LNCAP (cell line): ENCODE measurements at regions not wholly inside any gene's neighbourhood (a gene's known extent, or its start where the extent isn't known, plus 50 kb on each side); places are given as distances from the start of the nearest gene placed in this dataset.

Source experiments
- CTCF ChIP-seq: fragments of 450-650 bp; IDR thresholded peaks from 2 replicates; pipeline ENCODE4 v1.5.1; 2017; ENCODE audit warnings: mild to moderate bottlenecking

- no peak for TF ChIP-seq CTCF
Observed at GRCh38 chr13:37416291-37417059, 182.1 kb downstream of the POSTN start.

GRCh38 chr13:37413161-37413560, 185.4 kb downstream of the POSTN start:
- no peak for TF ChIP-seq CTCF

- no peak for TF ChIP-seq CTCF
Observed at GRCh38 chr13:37412241-37412921, 186.2 kb downstream of the POSTN start.

GRCh38 chr13:37410316-37410715, 188.3 kb downstream of the POSTN start:
- no peak for TF ChIP-seq CTCF

GRCh38 chr13:37409756-37410155, 188.8 kb downstream of the POSTN start:
- no peak for TF ChIP-seq CTCF

- TF ChIP-seq CTCF, result no peak
Observed at GRCh38 chr13:37407156-37407555, 191.4 kb downstream of the POSTN start.

GRCh38 chr13:37406031-37406430, 192.5 kb downstream of the POSTN start:
- TF ChIP-seq CTCF, result no peak
